ENCODE measurements at regions not wholly inside any gene's neighbourhood (a gene's known extent, or its start where the extent isn't known, plus 50 kb on each side); places are given as distances from the start of the nearest gene placed in this dataset.
"Not testable (repeated sequence)": the region's sequence is repeated elsewhere in the genome, so short reads cannot be mapped to it uniquely, and the experiment has no call there.

- Histone ChIP-seq H3K27me3 (ENCODE audit: insufficient read depth, low read length, poor library complexity) (no peaks in the 10 kb centered on the region), H4K8ac (ENCODE audit: low read depth, low read length) (no peak overlapping the region), H3K27ac (ENCODE audit: low read depth, low read length) (no peak overlapping the region), H3K4me2 (ENCODE audit: low read length) (no peak overlapping the region), H3K23ac (ENCODE audit: low read length) (no peak overlapping the region), H2AK5ac (ENCODE audit: low read length) (no peak overlapping the region), H2BK15ac (replicated peaks; ENCODE audit: low read depth) (no peak overlapping the region), H3K18ac (ENCODE audit: low read length) (no peak overlapping the region), H2BK120ac (ENCODE audit: low read depth, low read length) (no peak overlapping the region), H2BK5ac (ENCODE audit: low read length) (no peak overlapping the region), H3K4me3 (ENCODE audit: low read length) (no peak overlapping the region), H3K56ac (ENCODE audit: low read length) (no peak overlapping the region), H3K4ac (ENCODE audit: low read depth, low read length) (no peak overlapping the region), H4K5ac (ENCODE audit: low read length) (no peak overlapping the region), H3K79me2 (ENCODE audit: control insufficient read depth, insufficient read depth, low read length) (no peaks in the 10 kb centered on the region), H3K9ac (ENCODE audit: low read length) (no peak overlapping the region), H3K4me1 (ENCODE audit: control insufficient read depth, low read depth, low read length) (peaks cover 3% of the 10 kb centered on the region), H3K79me1 (ENCODE audit: low read length) (no peaks in the 10 kb centered on the region), H3K36me3 (ENCODE audit: control insufficient read depth, insufficient read depth, low read length) (no peaks in the 10 kb centered on the region)
- WGBS (ENCODE audit: extremely low coverage, insufficient coverage, low lambda C conversion rate) = no CpG with 5 or more reads among the region's 1 CpG
- DNase-seq = peak; percentile 55
These were observed 360.2 kb downstream of the ZIC3 start for GRCh38 chrX:137926090-137926489.

- H3K4me2 ChIP-seq (ENCODE audit: low read length) = no peak overlapping the region
- no peak overlapping the region for H2BK5ac ChIP-seq (ENCODE audit: low read length)
These were observed 364.0 kb downstream of the ZIC3 start for GRCh38 chrX:137929951-137930350.

GRCh38 chrX:137930533-137930932 lies 364.6 kb downstream of the ZIC3 start:
- no peak overlapping the region for H3K9ac ChIP-seq (ENCODE audit: low read length)
- no peak overlapping the region for H4K8ac ChIP-seq (ENCODE audit: low read depth, low read length)
- H3K18ac ChIP-seq (ENCODE audit: low read length) = no peak overlapping the region
- no peaks in the 10 kb centered on the region for H3K4me1 ChIP-seq (ENCODE audit: control insufficient read depth, low read depth, low read length)
- H3K79me1 ChIP-seq (ENCODE audit: low read length) = no peaks in the 10 kb centered on the region
- no peaks in the 10 kb centered on the region for H3K79me2 ChIP-seq (ENCODE audit: control insufficient read depth, insufficient read depth, low read length)
- H3K36me3 ChIP-seq (ENCODE audit: control insufficient read depth, insufficient read depth, low read length) = no peaks in the 10 kb centered on the region
- H3K27me3 ChIP-seq (ENCODE audit: insufficient read depth, low read length, poor library complexity) = no peaks in the 10 kb centered on the region
- H2AK5ac ChIP-seq (ENCODE audit: low read length) = no peak overlapping the region
- no peak overlapping the region for H2BK15ac ChIP-seq (replicated peaks; ENCODE audit: low read depth)
- no CpG with 5 or more reads among the region's 2 CpGs for WGBS (ENCODE audit: extremely low coverage, insufficient coverage, low lambda C conversion rate)
- no peak overlapping the region for H3K23ac ChIP-seq (ENCODE audit: low read length)
- H3K4me3 ChIP-seq (ENCODE audit: low read length) = no peak overlapping the region
- H4K5ac ChIP-seq (ENCODE audit: low read length) = no peak overlapping the region
- H3K4ac ChIP-seq (ENCODE audit: low read depth, low read length) = no peak overlapping the region
- H2BK5ac ChIP-seq (ENCODE audit: low read length) = no peak overlapping the region
- DNase-seq = no peak
- H3K4me2 ChIP-seq (ENCODE audit: low read length) = no peak overlapping the region
- no peak overlapping the region for H2BK120ac ChIP-seq (ENCODE audit: low read depth, low read length)
- no peak overlapping the region for H3K27ac ChIP-seq (ENCODE audit: low read depth, low read length)
- H3K56ac ChIP-seq (ENCODE audit: low read length) = no peak overlapping the region

More at GRCh38 chrX:137929951-137930350, 364.0 kb downstream of the ZIC3 start:
- no peaks in the 10 kb centered on the region for H3K79me2 ChIP-seq (ENCODE audit: control insufficient read depth, insufficient read depth, low read length)
- H2BK120ac ChIP-seq (ENCODE audit: low read depth, low read length) = no peak overlapping the region
- H3K4ac ChIP-seq (ENCODE audit: low read depth, low read length) = no peak overlapping the region
- no peaks in the 10 kb centered on the region for H3K27me3 ChIP-seq (ENCODE audit: insufficient read depth, low read length, poor library complexity)
- no CpG with 5 or more reads among the region's 2 CpGs for WGBS (ENCODE audit: extremely low coverage, insufficient coverage, low lambda C conversion rate)
- no peak overlapping the region for H2BK15ac ChIP-seq (replicated peaks; ENCODE audit: low read depth)
- H4K5ac ChIP-seq (ENCODE audit: low read length) = no peak overlapping the region
- H3K4me3 ChIP-seq (ENCODE audit: low read length) = no peak overlapping the region
- H3K56ac ChIP-seq (ENCODE audit: low read length) = no peak overlapping the region
- H3K9ac ChIP-seq (ENCODE audit: low read length) = no peak overlapping the region
- H3K4me1 ChIP-seq (ENCODE audit: control insufficient read depth, low read depth, low read length) = peaks cover 3% of the 10 kb centered on the region
- no peaks in the 10 kb centered on the region for H3K36me3 ChIP-seq (ENCODE audit: control insufficient read depth, insufficient read depth, low read length)
- no peak overlapping the region for H3K23ac ChIP-seq (ENCODE audit: low read length)
- H4K8ac ChIP-seq (ENCODE audit: low read depth, low read length) = no peak overlapping the region
- no peak overlapping the region for H3K18ac ChIP-seq (ENCODE audit: low read length)
- H3K27ac ChIP-seq (ENCODE audit: low read depth, low read length) = no peak overlapping the region
- DNase-seq = no peak
- H3K79me1 ChIP-seq (ENCODE audit: low read length) = no peaks in the 10 kb centered on the region
- no peak overlapping the region for H2AK5ac ChIP-seq (ENCODE audit: low read length)

- H3K27ac ChIP-seq (ENCODE audit: low read depth, low read length); H3K4me2 ChIP-seq (ENCODE audit: low read length); H2AK5ac ChIP-seq (ENCODE audit: low read length); H3K18ac ChIP-seq (ENCODE audit: low read length); H3K79me1 ChIP-seq (ENCODE audit: low read length); H4K8ac ChIP-seq (ENCODE audit: low read depth, low read length); H2BK120ac ChIP-seq (ENCODE audit: low read depth, low read length); H3K9ac ChIP-seq (ENCODE audit: low read length); H3K4ac ChIP-seq (ENCODE audit: low read depth, low read length); H3K79me2 ChIP-seq (ENCODE audit: control insufficient read depth, insufficient read depth, low read length); H2BK5ac ChIP-seq (ENCODE audit: low read length); H2BK15ac ChIP-seq (replicated peaks; ENCODE audit: low read depth); DNase-seq; H3K23ac ChIP-seq (ENCODE audit: low read length); H3K4me3 ChIP-seq (ENCODE audit: low read length); H3K56ac ChIP-seq (ENCODE audit: low read length); H4K5ac ChIP-seq (ENCODE audit: low read length); H3K36me3 ChIP-seq (ENCODE audit: control insufficient read depth, insufficient read depth, low read length); H3K27me3 ChIP-seq (ENCODE audit: insufficient read depth, low read length, poor library complexity); H3K4me1 ChIP-seq (ENCODE audit: control insufficient read depth, low read depth, low read length): not testable (repeated sequence)
- WGBS (ENCODE audit: extremely low coverage, insufficient coverage, low lambda C conversion rate) = no CpG with 5 or more reads among the region's 1 CpG
These were observed 368.3 kb downstream of the ZIC3 start for GRCh38 chrX:137934214-137934613.

- not testable (repeated sequence) for H2BK15ac ChIP-seq (replicated peaks; ENCODE audit: low read depth); H3K18ac ChIP-seq (ENCODE audit: low read length); H4K5ac ChIP-seq (ENCODE audit: low read length); H3K56ac ChIP-seq (ENCODE audit: low read length); H3K36me3 ChIP-seq (ENCODE audit: control insufficient read depth, insufficient read depth, low read length); H3K4me2 ChIP-seq (ENCODE audit: low read length); H3K27me3 ChIP-seq (ENCODE audit: insufficient read depth, low read length, poor library complexity); DNase-seq; H3K4me1 ChIP-seq (ENCODE audit: control insufficient read depth, low read depth, low read length); H3K79me1 ChIP-seq (ENCODE audit: low read length); H2AK5ac ChIP-seq (ENCODE audit: low read length); H3K23ac ChIP-seq (ENCODE audit: low read length); H3K27ac ChIP-seq (ENCODE audit: low read depth, low read length); H2BK5ac ChIP-seq (ENCODE audit: low read length); H3K79me2 ChIP-seq (ENCODE audit: control insufficient read depth, insufficient read depth, low read length); H3K9ac ChIP-seq (ENCODE audit: low read length); H2BK120ac ChIP-seq (ENCODE audit: low read depth, low read length); H4K8ac ChIP-seq (ENCODE audit: low read depth, low read length); H3K4ac ChIP-seq (ENCODE audit: low read depth, low read length); H3K4me3 ChIP-seq (ENCODE audit: low read length)
- WGBS (ENCODE audit: extremely low coverage, insufficient coverage, low lambda C conversion rate) = no CpG with 5 or more reads among the region's 4 CpGs
These were observed 369.0 kb downstream of the ZIC3 start for GRCh38 chrX:137934887-137935286.

- no peaks in the 10 kb centered on the region for H3K4me1 ChIP-seq (ENCODE audit: control insufficient read depth, low read depth, low read length)
These were observed 379.5 kb downstream of the ZIC3 start for GRCh38 chrX:137945470-137945869.

More at GRCh38 chrX:137945470-137945869, 379.5 kb downstream of the ZIC3 start:
- no peak overlapping the region for H2AK5ac ChIP-seq (ENCODE audit: low read length)
- H3K9ac ChIP-seq (ENCODE audit: low read length) = no peak overlapping the region
- no peaks in the 10 kb centered on the region for H3K36me3 ChIP-seq (ENCODE audit: control insufficient read depth, insufficient read depth, low read length)
- no peak overlapping the region for H2BK15ac ChIP-seq (replicated peaks; ENCODE audit: low read depth)
- no peak overlapping the region for H3K18ac ChIP-seq (ENCODE audit: low read length)
- H4K5ac ChIP-seq (ENCODE audit: low read length) = no peak overlapping the region
- H3K23ac ChIP-seq (ENCODE audit: low read length) = no peak overlapping the region
- H3K27me3 ChIP-seq (ENCODE audit: insufficient read depth, low read length, poor library complexity) = no peaks in the 10 kb centered on the region
- no peaks in the 10 kb centered on the region for H3K79me2 ChIP-seq (ENCODE audit: control insufficient read depth, insufficient read depth, low read length)
- no peak overlapping the region for H2BK120ac ChIP-seq (ENCODE audit: low read depth, low read length)
- no peaks in the 10 kb centered on the region for H3K79me1 ChIP-seq (ENCODE audit: low read length)
- no peak overlapping the region for H3K56ac ChIP-seq (ENCODE audit: low read length)
- H3K27ac ChIP-seq (ENCODE audit: low read depth, low read length) = no peak overlapping the region
- no peak overlapping the region for H3K4me3 ChIP-seq (ENCODE audit: low read length)
- H3K4me2 ChIP-seq (ENCODE audit: low read length) = no peak overlapping the region
- H4K8ac ChIP-seq (ENCODE audit: low read depth, low read length) = no peak overlapping the region
- H3K4ac ChIP-seq (ENCODE audit: low read depth, low read length) = no peak overlapping the region
- WGBS (ENCODE audit: extremely low coverage, insufficient coverage, low lambda C conversion rate) = no CpG with 5 or more reads among the region's 6 CpGs
- no peak for DNase-seq
- no peak overlapping the region for H2BK5ac ChIP-seq (ENCODE audit: low read length)

Measured in mesendoderm (in vitro differentiated cells).